ENCODE measurements at regions not wholly inside any gene's neighbourhood (a gene's known extent, or its start where the extent isn't known, plus 50 kb on each side); places are given as distances from the start of the nearest gene placed in this dataset.
"Not testable (repeated sequence)": the region's sequence is repeated elsewhere in the genome, so short reads cannot be mapped to it uniquely, and the experiment has no call there.

GRCh38 chr3:78101384-78101783 is 1061.5 kb downstream of the ROBO2 start:
- Histone ChIP-seq H3K27me3 (no peaks in the 10 kb centered on the region), H3K4me3 (no peak overlapping the region), H3K36me3 (ENCODE audit: low read depth, missing control alignments) (no peaks in the 10 kb centered on the region), H3K9me3 (no peaks in the 10 kb centered on the region), H3K4me1 (no peaks in the 10 kb centered on the region), H3K27ac (no peak overlapping the region)
- TF ChIP-seq POLR2A (IDR thresholded peaks at IDR 0.05) (no peak), CTCF (IDR thresholded peaks at IDR 0.05) (no peak)
- WGBS, 2 donors = 51 to 64% methylated on average over 3 of the region's 3 CpGs
- DNase-seq = no peak
- intact Hi-C loops (cut with DNase I; ENCODE audit: low total_unique reads) = no loop called here

GRCh38 chr3:78108269-78108961 is 1068.5 kb downstream of the ROBO2 start:
- intact Hi-C loops (cut with DNase I; ENCODE audit: low total_unique reads); H3K36me3 ChIP-seq (ENCODE audit: low read depth, missing control alignments); DNase-seq; H3K9me3 ChIP-seq; H3K27ac ChIP-seq; H3K4me1 ChIP-seq; H3K27me3 ChIP-seq: not testable (repeated sequence)
- WGBS, 2 donors = 78 to 100% methylated on average over 2 to 30 of the region's 31 CpGs
- peak overlapping the region in 1 of 2 donors; percentile 22 for H3K4me3 ChIP-seq

- 80 to 85% methylated on average over 5 of the region's 5 CpGs for WGBS, 2 donors
- intact Hi-C loops (cut with DNase I; ENCODE audit: low total_unique reads) = no loop called here
- no peak overlapping the region for H3K4me3 ChIP-seq
- peaks cover 3% of the 10 kb centered on the region for H3K4me1 ChIP-seq
- H3K36me3 ChIP-seq (ENCODE audit: low read depth, missing control alignments) = no peaks in the 10 kb centered on the region
- H3K9me3 ChIP-seq = no peaks in the 10 kb centered on the region
- H3K27me3 ChIP-seq = no peaks in the 10 kb centered on the region
- no peak overlapping the region for H3K27ac ChIP-seq
- peak; percentile 22 for DNase-seq
- TF ChIP-seq CTCF (IDR thresholded peaks at IDR 0.05) = no peak
- no peak for TF ChIP-seq POLR2A (IDR thresholded peaks at IDR 0.05)
Observed at GRCh38 chr3:78112291-78113010, 1072.6 kb downstream of the ROBO2 start.

- no peak for DNase-seq
- 88 to 97% methylated on average over 1 of the region's 1 CpG for WGBS, 2 donors
- intact Hi-C loops (cut with DNase I; ENCODE audit: low total_unique reads) = no loop called here
- TF ChIP-seq POLR2A (IDR thresholded peaks at IDR 0.05) (no peak), CTCF (IDR thresholded peaks at IDR 0.05) (no peak)
- Histone ChIP-seq H3K4me1 (peaks cover 3% of the 10 kb centered on the region), H3K4me3 (no peak overlapping the region), H3K27me3 (no peaks in the 10 kb centered on the region), H3K27ac (no peak overlapping the region), H3K36me3 (ENCODE audit: low read depth, missing control alignments) (no peaks in the 10 kb centered on the region), H3K9me3 (no peaks in the 10 kb centered on the region)
Observed at GRCh38 chr3:78115983-78116382, 1076.1 kb downstream of the ROBO2 start.

GRCh38 chr3:78116874-78117273 is 1077.0 kb downstream of the ROBO2 start:
- no peak for DNase-seq

More at GRCh38 chr3:78116874-78117273, 1077.0 kb downstream of the ROBO2 start:
- Histone ChIP-seq H3K9me3 (no peaks in the 10 kb centered on the region), H3K4me3 (no peak overlapping the region), H3K27me3 (no peaks in the 10 kb centered on the region), H3K27ac (no peak overlapping the region), H3K4me1 (peaks cover 3% of the 10 kb centered on the region), H3K36me3 (ENCODE audit: low read depth, missing control alignments) (no peaks in the 10 kb centered on the region)
- TF ChIP-seq CTCF (IDR thresholded peaks at IDR 0.05) = no peak
- no peak for TF ChIP-seq POLR2A (IDR thresholded peaks at IDR 0.05)
- intact Hi-C loops (cut with DNase I; ENCODE audit: low total_unique reads) = no loop called here
- WGBS, 2 donors = 83 to 92% methylated on average over 2 of the region's 2 CpGs

Data from testis (tissue), 2 donors.